IMR-90 (cell line): ENCODE measurements at regions not wholly inside any gene's neighbourhood (a gene's known extent, or its start where the extent isn't known, plus 50 kb on each side); places are given as distances from the start of the nearest gene placed in this dataset.

Experiments
- ATAC-seq: fragments of 200-7000 bp; cut with Tn5 transposase; 2 replicates; pipeline ENCODE4 v1.9.1; 2020; ENCODE audit warnings: low read depth, mild to moderate bottlenecking, moderate library complexity
- BruUV-seq: library from RNA; stranded (reverse); fragments of 400-500 nt; replicated peaks from 2 replicates; lab custom pipeline; 2021; lab: Mats Ljungman, UMichigan
- CTCF ChIA-PET: fragments of 300-600 bp; formaldehyde crosslinking; extraction: SDS; loops from one replicate; lab custom pipeline; 2021; ENCODE audit warnings: antibody characterized with exemption; lab: Yijun Ruan, JAX
- POLR2A ChIA-PET: fragments of 300-600 bp; sonication (Branson Sonifier 250); formaldehyde crosslinking; loops from one replicate; lab custom pipeline; 2022; ENCODE audit warnings: antibody characterized with exemption; ENCODE audit not compliant: unreplicated experiment; lab: Charles Lee
- DNase-seq: peaks from one replicate; pipeline ENCODE4 v3.0.0; 2013
- H2AFZ ChIP-seq: replicated peaks from 2 replicates; pipeline ENCODE3; 2013; ENCODE audit warnings: low read length, mild to moderate bottlenecking; ENCODE audit not compliant: poor library complexity
- H2AK5ac ChIP-seq: 2 replicates; pipeline ENCODE4 v1.6.1; 2013; ENCODE audit warnings: low read depth, low read length, inconsistent platforms
- H2AK9ac ChIP-seq: replicated peaks from 2 replicates; pipeline ENCODE3; 2013; ENCODE audit warnings: mild to moderate bottlenecking, low read depth, low read length, moderate library complexity; ENCODE audit not compliant: poor library complexity
- H2BK120ac ChIP-seq: 2 replicates; pipeline ENCODE4 v1.6.1; 2013; ENCODE audit warnings: low read depth, low read length, inconsistent platforms
- H2BK15ac ChIP-seq: 3 replicates; pipeline ENCODE4 v1.6.1; 2013; ENCODE audit warnings: low read depth, low read length, inconsistent platforms
- H2BK20ac ChIP-seq: 2 replicates; pipeline ENCODE4 v1.6.1; 2013; ENCODE audit warnings: low read depth, mild to moderate bottlenecking, inconsistent platforms, low read length, moderate library complexity
- H2BK5ac ChIP-seq: 2 replicates; pipeline ENCODE4 v1.6.1; 2013; ENCODE audit warnings: mild to moderate bottlenecking, low read depth, low read length, inconsistent platforms; ENCODE audit not compliant: poor library complexity, severe bottlenecking
- H3K14ac ChIP-seq: replicated peaks from 2 replicates; pipeline ENCODE4 v1.6.1; 2013; ENCODE audit warnings: low read depth, low read length, inconsistent platforms
- H3K18ac ChIP-seq: 2 replicates; pipeline ENCODE4 v1.6.1; 2013; ENCODE audit warnings: low read depth, low read length, control low read depth
- H3K23ac ChIP-seq: 2 replicates; pipeline ENCODE4 v1.6.1; 2013; ENCODE audit warnings: low read depth, low read length, inconsistent platforms
- H3K27ac ChIP-seq: 2 replicates; pipeline ENCODE4 v1.5.1; 2013; ENCODE audit warnings: mild to moderate bottlenecking, control low read depth, low read length; ENCODE audit not compliant: insufficient read depth
- H3K27me3 ChIP-seq: 2 replicates; pipeline ENCODE4 v1.6.1; 2013; ENCODE audit warnings: low read length; ENCODE audit not compliant: control insufficient read depth, insufficient read depth
- H3K36me3 ChIP-seq: 2 replicates; pipeline ENCODE4 v1.6.1; 2013; ENCODE audit warnings: low read length, mixed read lengths; ENCODE audit not compliant: control insufficient read depth, insufficient read depth
- H3K4ac ChIP-seq: 2 replicates; pipeline ENCODE4 v1.6.1; 2013; ENCODE audit warnings: low read depth, low read length, inconsistent platforms
- H3K4me1 ChIP-seq: 2 replicates; pipeline ENCODE4 v1.6.1; 2013; ENCODE audit warnings: low read length, mixed read lengths; ENCODE audit not compliant: control insufficient read depth, insufficient read depth
- H3K4me2 ChIP-seq: 2 replicates; pipeline ENCODE4 v1.6.1; 2013; ENCODE audit warnings: low read depth, mild to moderate bottlenecking, control low read depth, low read length, moderate library complexity
- H3K4me3 ChIP-seq: 2 replicates; pipeline ENCODE4 v1.5.1; 2013; ENCODE audit warnings: low read depth, mild to moderate bottlenecking, control low read depth, low read length, moderate library complexity; ENCODE audit not compliant: insufficient read depth
- H3K56ac ChIP-seq: 2 replicates; pipeline ENCODE4 v1.6.1; 2013; ENCODE audit warnings: low read length, inconsistent platforms; ENCODE audit not compliant: insufficient read depth; ENCODE audit errors: extremely low read depth
- H3K79me1 ChIP-seq, 2 experiments: 2 replicates each; pipeline ENCODE4 v1.6.1; 2013; ENCODE audit warnings: low read length in 2 of 2, inconsistent platforms in 1 of 2, low read depth in 1 of 2
- H3K9ac ChIP-seq: 2 replicates; pipeline ENCODE4 v1.6.1; 2013; ENCODE audit warnings: low read depth, low read length, control low read depth
- H3K9me1 ChIP-seq: 2 replicates; pipeline ENCODE4 v1.6.1; 2013; ENCODE audit warnings: low read length, inconsistent platforms; ENCODE audit not compliant: insufficient read depth
- H3K9me3 ChIP-seq: 2 replicates; pipeline ENCODE4 v1.6.1; 2013; ENCODE audit warnings: low read length; ENCODE audit not compliant: control insufficient read depth, insufficient read depth
- H4K20me1 ChIP-seq: 2 replicates; pipeline ENCODE4 v1.6.1; 2013; ENCODE audit warnings: low read length, inconsistent platforms; ENCODE audit not compliant: insufficient read depth
- H4K5ac ChIP-seq: 2 replicates; pipeline ENCODE4 v1.6.1; 2013; ENCODE audit warnings: mild to moderate bottlenecking, low read depth, low read length, control low read depth
- H4K8ac ChIP-seq, 2 experiments: 2 replicates each; pipeline ENCODE4 v1.6.1; 2013; ENCODE audit warnings: low read depth in 2 of 2, low read length in 2 of 2, control low read depth in 1 of 2, inconsistent platforms in 1 of 2
- H4K91ac ChIP-seq: 2 replicates; pipeline ENCODE4 v1.6.1; 2013; ENCODE audit warnings: low read depth, low read length, inconsistent platforms; ENCODE audit not compliant: insufficient read depth
- BHLHE40 ChIP-seq: fragments of 150-350 bp; IDR thresholded peaks from 2 replicates; pipeline ENCODE4 v1.6.1; 2016; ENCODE audit warnings: mild to moderate bottlenecking, low read depth, low read length
- CEBPB ChIP-seq: IDR thresholded peaks from 2 replicates; pipeline ENCODE4 v1.6.1; 2012; ENCODE audit warnings: low read depth, low read length, improper control_type of control experiment
- CHD1 ChIP-seq: IDR thresholded peaks from 2 replicates; pipeline ENCODE4 v1.6.1; 2012; ENCODE audit warnings: low read depth, low read length, improper control_type of control experiment
- CTCF ChIP-seq: conservative IDR thresholded peaks from 2 replicates; pipeline ENCODE4 v1.5.1; 2012; ENCODE audit warnings: mild to moderate bottlenecking, low read depth, low read length, improper control_type of control experiment
- ELK1 ChIP-seq: fragments of 150-350 bp; IDR thresholded peaks from 2 replicates; pipeline ENCODE4 v1.6.1; 2016; ENCODE audit warnings: low read depth, mild to moderate bottlenecking, low read length, moderate library complexity, borderline replicate concordance
- FOS ChIP-seq: fragments of 150-350 bp; IDR thresholded peaks from 2 replicates; pipeline ENCODE4 v1.6.1; 2016; ENCODE audit warnings: low read depth, low read length
- MAFK ChIP-seq: IDR thresholded peaks from 2 replicates; pipeline ENCODE4 v1.6.1; 2012; ENCODE audit warnings: low read depth, low read length, improper control_type of control experiment
- MAZ ChIP-seq: IDR thresholded peaks from 2 replicates; pipeline ENCODE4 v1.6.1; 2012; ENCODE audit warnings: low read depth, mild to moderate bottlenecking, low read length, improper control_type of control experiment, moderate library complexity, borderline replicate concordance
- MXI1 ChIP-seq: IDR thresholded peaks from 2 replicates; pipeline ENCODE4 v1.6.1; 2012; ENCODE audit warnings: low read depth, mild to moderate bottlenecking, low read length, moderate library complexity, borderline replicate concordance
- NFE2L2 ChIP-seq: fragments of 150-350 bp; IDR thresholded peaks from 2 replicates; pipeline ENCODE4 v1.6.1; 2016; ENCODE audit warnings: low read depth, mild to moderate bottlenecking, low read length
- POLR2A ChIP-seq: IDR thresholded peaks from 2 replicates; pipeline ENCODE4 v1.6.1; 2012; ENCODE audit warnings: mild to moderate bottlenecking, low read depth, low read length
- RAD21 ChIP-seq: IDR thresholded peaks from 2 replicates; pipeline ENCODE4 v1.6.1; 2012; ENCODE audit warnings: low read length, improper control_type of control experiment
- RCOR1 ChIP-seq: IDR thresholded peaks from 2 replicates; pipeline ENCODE4 v1.6.1; 2012; ENCODE audit warnings: mild to moderate bottlenecking, low read length, improper control_type of control experiment; ENCODE audit not compliant: insufficient replicate concordance
- RFX5 ChIP-seq: IDR thresholded peaks from 2 replicates; pipeline ENCODE4 v1.8.0; 2012; ENCODE audit warnings: low read depth, mild to moderate bottlenecking, low read length, moderate library complexity
- SMC3 ChIP-seq: fragments of 150-350 bp; IDR thresholded peaks from 2 replicates; pipeline ENCODE4 v1.6.1; 2016; ENCODE audit warnings: low read depth, mild to moderate bottlenecking, antibody characterized with exemption, low read length, moderate library complexity
- USF2 ChIP-seq: fragments of 150-350 bp; IDR thresholded peaks from 2 replicates; pipeline ENCODE4 v1.6.1; 2017; ENCODE audit warnings: mild to moderate bottlenecking, antibody characterized with exemption, low read length, low read depth
- WGBS, 2 experiments: methylation state at CpG; one replicate each; pipeline versions ENCODE4 v1.1.5 to v1.1.7; 2013; ENCODE audit warnings: missing lambda C conversion rate in 2 of 2; ENCODE audit not compliant: insufficient read length in 1 of 2; ENCODE audit errors: extremely low coverage in 2 of 2; 5-methylcytosine and 5-hydroxymethylcytosine counted together
- dilution Hi-C: fragments of 300-500 bp; cut with HindIII; formaldehyde crosslinking; loops from one replicate; pipeline ENCODE4 v1.14.3; 2018; ENCODE audit warnings: low sequenced_read_pairs; ENCODE audit not compliant: unreplicated experiment
- in situ Hi-C: fragments of 300-500 bp; cut with MboI; formaldehyde crosslinking; loops from 3 replicates; pipeline ENCODE4 v1.14.3; 2019; ENCODE audit warnings: low sequenced_read_pairs, inconsistent platforms, mixed read lengths
- intact Hi-C: fragments of 100-400 bp; cut with micrococcal nuclease; formaldehyde crosslinking; loops from 2 replicates; pipeline ENCODE4 v1.10.0; 2022

GRCh38 chr14:106826833-106827369, 1300.5 kb downstream of the TMEM121 start:
- no CpG with 5 or more reads among the region's 4 CpGs for WGBS, 2 experiments
- Histone ChIP-seq H3K4me2 (no peak overlapping the region), H2AK9ac (no peak overlapping the region), H4K20me1 (no peaks in the 10 kb centered on the region), H2BK15ac (no peak overlapping the region), H2BK20ac (no peak overlapping the region), H3K27ac (no peak overlapping the region), H3K9ac (no peak overlapping the region), H2BK120ac (no peak overlapping the region), H3K36me3 (no peaks in the 10 kb centered on the region), H4K91ac (no peak overlapping the region), H3K27me3 (no peaks in the 10 kb centered on the region), H4K5ac (no peak overlapping the region), H3K4ac (no peak overlapping the region), H3K14ac (no peak overlapping the region), H3K4me3 (no peak overlapping the region), H3K79me1 (no peaks in the 10 kb centered on the region), H2BK5ac (no peak overlapping the region), H3K18ac (no peak overlapping the region), H4K8ac (no peak overlapping the region), H2AFZ (no peak overlapping the region), H3K23ac (no peak overlapping the region), H3K56ac (no peak overlapping the region), H3K4me1 (no peaks in the 10 kb centered on the region), H2AK5ac (no peak overlapping the region), H3K9me1 (no peaks in the 10 kb centered on the region), H3K9me3 (peaks cover 18% of the 10 kb centered on the region)
- in situ Hi-C loops (no loop called here), dilution Hi-C loops (no loop called here), intact Hi-C loops (no loop called here)
- ChIA-PET CTCF (no interaction called here), POLR2A (no interaction called here)
- BruUV-seq = no TSS peak
- ATAC-seq (no peak), DNase-seq (no peak)
- no peak for TF ChIP-seq POLR2A
- TF ChIP-seq NFE2L2 = no peak
- no peak for TF ChIP-seq MAFK
- TF ChIP-seq USF2 = no peak
- no peak for TF ChIP-seq BHLHE40
- no peak for TF ChIP-seq CTCF
- no peak for TF ChIP-seq SMC3
- TF ChIP-seq ELK1 = no peak
- no peak for TF ChIP-seq RAD21
- TF ChIP-seq RFX5 = no peak
- TF ChIP-seq FOS = no peak
- no peak for TF ChIP-seq CEBPB
- TF ChIP-seq MAZ = no peak
- TF ChIP-seq CHD1 = no peak
- no peak for TF ChIP-seq RCOR1
- no peak for TF ChIP-seq MXI1
